GM19099 (cell line): ENCODE measurements at regions not wholly inside any gene's neighbourhood (a gene's known extent, or its start where the extent isn't known, plus 50 kb on each side); places are given as distances from the start of the nearest gene placed in this dataset.

ENCODE experiments used
- POLR2A ChIP-seq: IDR thresholded peaks from 3 replicates; pipeline ENCODE4 v1.6.1; 2011; ENCODE audit warnings: low read depth; ENCODE audit not compliant: insufficient read length; ENCODE audit errors: extremely low read depth

DNA sequence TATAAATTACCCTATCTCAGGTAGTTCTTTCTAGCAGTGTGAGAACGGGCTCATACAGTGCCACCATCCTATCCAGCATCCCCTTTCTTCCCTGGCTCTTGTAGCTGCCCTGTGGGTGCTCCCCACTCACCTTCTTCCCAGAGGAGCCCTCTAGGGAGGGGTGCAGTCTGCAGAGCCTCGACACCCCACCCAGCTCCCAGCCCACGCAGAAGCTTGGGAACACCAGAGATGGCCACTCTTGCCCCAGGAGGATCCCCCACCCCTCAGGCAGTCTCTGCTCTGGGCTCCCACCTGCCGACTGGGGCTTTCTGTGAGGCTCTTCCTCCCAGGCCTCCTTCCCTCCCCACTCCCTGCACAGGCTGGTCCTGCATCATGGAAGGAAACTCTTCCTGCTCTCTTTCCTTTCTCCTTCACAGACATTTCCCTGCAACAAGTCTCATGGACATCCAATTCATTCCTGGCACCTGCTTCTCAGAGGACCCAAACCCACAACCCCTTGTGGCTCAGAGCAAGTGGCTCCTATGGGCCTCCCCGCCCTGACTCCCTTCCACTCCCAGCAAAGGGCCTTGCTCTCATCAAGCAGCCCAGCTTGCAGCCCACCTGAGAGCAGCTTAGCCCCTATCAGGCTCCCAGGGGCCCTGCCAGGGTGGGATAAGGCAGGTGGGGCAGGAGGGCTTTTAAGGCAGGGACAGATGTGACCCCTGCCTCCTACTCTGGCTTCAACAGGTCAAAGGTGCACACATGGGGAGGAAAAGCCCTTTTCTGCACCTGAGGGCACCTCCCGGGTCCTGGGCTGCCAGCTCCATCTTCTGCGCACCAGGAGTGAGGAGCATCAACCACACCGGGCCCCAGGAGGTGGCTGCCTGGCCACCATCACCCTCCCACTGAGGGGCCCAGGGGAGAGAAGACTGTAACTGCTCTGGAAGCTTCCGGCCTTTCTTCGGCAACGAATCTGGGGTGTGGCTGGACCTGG, 263.8 kb upstream of the TNRC6C start:
- no peak for TF ChIP-seq POLR2A

DNA sequence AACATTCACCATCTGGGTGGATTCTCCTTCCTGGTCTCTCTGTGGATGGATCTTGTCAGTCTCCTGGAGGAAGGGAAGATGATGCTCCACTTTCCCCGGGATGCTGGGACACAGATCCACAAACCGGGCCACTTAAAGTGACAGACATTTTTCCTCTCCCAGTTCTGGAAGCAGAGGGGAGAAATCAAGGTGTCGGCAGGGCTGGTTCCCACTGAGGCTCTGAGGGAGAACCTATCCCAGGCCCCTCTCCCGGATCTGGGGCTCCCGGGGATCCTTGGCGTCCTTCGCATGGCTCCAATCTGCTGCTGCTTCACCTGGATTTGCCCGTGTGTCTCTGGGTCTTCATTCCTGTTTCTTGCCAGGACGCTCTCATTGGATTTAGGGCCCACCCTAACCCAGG, 263.1 kb upstream of the TNRC6C start:
- no peak for TF ChIP-seq POLR2A

DNA sequence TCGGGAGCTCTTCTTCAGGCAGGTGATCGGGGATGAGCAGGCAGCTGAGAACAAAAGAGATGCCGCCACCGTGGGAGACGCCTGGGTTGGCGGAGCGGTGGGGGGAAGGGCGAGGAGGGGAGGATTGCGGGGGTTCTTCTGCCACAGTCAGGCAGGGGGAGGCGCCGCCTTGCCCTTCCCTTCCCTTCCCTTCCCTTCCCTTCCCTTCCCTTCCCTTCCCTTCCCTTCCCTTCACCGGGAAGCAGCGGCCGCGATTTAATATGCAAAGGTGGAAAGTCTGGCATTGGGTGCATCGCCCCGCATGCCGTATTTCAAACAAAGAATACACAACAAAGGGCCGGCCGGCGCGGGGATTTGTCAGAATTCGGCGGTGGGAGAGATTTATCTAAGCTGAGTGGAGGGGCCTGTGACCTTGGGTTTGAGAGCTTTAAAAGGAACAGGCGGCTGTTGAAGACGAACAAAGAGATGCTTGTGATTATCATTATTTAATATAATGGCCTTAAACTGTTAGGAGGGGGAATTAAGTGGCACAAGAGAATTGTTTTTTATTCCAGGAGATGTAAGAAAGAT, 262.3 kb upstream of the TNRC6C start:
- TF ChIP-seq POLR2A, result no peak

DNA sequence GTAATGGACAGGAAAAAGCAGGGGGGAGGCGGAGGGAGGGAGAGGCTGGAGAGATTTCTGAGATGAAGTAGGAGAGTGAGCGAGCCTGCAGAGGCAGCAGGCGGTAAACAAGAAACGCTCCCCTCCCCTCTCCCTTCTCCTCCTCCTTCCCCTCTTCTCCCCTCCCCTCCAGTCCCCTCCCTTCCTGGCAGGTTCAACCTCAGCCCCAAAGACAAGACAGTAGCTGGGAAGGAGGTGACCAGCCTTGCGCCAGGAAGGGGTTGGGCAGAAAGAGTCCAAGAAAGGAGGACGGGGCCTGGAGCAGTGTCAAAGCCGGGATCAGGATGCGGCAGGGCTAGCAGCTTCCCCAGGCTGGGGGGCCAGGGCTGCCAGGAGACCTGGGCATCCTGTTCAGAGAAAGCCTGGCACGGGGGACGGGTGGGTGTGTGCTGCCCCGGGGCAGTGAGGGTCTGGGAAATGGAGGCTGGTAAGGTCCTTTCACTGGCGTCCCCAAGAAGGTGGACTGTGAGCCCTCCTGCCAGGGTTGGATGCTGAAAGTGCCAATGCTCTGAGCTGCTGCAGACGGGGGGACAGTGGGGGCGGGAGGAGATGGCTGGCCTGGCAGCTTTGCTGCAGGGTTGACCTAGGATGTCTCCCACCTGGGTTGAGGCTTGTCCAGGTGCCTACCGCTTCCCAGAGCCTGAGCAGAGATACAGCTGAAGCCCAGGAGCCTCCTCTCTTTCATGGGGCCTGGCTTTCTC, 261.6 kb upstream of the TNRC6C start:
- no peak for TF ChIP-seq POLR2A

DNA sequence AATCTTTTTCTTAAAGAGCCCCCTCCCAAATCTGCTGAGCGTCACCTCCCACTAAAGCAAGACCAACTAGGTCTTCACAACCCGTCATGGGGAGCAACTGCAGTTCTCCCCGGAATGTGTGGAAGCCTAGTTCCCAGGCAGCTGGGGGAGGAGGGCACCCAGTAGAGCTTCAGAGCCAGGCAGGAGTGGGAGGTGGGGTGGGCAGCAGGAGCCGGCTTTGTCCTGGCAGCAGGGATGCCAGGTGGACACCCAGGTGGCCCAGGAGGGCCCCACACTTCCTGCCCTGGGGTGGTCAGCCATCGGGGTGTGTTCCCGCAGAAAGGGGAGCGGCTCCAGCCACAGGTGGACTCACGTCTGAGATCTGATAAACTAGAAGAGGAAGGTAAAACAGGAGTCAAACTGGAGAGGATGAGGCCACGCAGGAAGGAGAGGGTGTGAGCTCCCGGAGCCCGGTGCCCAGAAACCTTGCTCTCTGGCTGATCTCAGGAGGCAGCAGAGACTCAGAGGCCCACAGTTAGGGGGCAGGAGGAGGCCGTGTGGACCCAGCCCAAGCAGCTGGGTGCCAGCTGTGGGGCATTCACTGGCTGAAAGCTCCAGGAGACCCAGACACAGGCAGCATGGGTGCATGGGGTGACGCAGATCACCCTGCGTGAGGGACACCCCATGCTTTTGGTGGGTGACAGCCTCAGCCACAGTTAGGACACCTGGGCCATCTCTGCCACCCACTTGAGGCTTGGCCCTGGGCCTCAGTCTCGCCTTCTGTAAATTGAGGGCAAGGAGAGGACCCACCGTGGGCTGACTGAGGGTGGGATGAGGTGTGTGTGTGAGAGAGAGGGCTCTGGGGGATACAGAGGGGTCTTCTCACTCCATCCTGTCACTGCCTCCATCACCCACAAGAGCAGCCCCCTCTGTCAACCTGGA, 260.8 kb upstream of the TNRC6C start:
- no peak for TF ChIP-seq POLR2A

DNA sequence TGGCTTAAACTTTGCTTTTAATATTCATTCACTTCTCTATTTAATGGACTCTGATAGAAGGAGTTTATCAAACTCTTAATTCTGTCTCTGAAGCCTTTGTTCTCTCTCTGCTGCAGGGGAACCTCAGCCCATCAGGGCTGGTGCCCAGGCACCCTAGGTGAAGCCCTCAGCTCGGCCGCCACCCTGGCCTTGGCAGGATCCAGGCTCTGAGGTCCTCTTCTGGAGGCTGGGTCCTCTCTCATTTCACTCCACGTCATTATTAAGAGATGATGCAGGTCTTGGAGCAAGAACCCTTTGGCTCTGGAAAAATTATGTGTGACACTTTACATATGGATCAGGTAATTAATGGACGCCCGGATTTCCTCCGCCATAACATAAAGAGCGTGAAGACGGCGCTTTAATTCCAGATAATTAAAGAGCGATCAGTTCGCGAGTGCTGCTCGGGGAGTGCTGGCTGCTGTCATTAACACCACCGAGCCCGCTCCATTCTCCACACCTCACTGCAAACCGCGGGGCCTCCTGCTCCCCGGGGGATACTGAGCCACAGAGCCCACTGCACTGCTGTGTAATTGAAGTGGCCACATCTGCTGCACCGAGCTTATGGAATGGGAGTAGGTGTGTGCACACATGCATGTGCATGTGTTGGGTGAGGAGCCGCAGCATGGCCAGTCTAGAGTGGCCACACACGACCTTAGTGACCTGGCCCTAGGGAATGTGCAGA, 259.4 kb upstream of the TNRC6C start:
- no peak for TF ChIP-seq POLR2A

DNA sequence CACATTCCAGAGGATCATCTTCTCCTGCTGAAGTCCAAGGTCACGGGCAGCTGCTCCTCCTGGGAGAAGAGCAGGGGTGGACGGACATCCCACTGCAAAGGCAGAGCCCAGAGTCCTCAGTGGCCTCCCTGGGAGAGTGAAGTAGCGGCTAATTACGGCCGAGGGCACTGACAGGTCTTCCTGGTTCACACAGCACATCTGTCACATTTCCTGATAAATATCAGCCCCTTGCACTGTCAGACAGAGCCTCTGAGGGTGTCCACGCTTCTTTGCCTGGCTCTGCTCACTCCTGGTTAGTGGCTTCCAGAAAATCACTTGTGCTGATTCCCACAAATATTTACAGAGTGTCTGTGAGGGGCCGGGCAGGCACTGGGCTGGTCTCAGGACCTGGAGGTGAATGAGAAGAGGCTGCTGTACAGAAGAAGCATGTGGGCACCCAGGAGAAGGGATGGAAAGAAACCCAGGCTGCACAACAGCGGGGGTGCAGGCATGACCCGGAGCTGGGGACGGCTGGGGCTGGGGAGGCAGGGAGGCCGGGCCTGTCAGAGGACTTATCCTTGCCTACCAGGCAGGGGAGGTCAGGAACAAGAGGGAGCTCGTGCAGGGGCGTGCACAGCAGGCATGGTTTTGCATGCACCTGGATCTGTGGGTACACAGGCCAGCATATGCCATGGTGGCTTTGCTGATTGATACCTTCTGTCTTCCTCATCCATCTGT, 258.2 kb upstream of the TNRC6C start:
- TF ChIP-seq POLR2A, result no peak

DNA sequence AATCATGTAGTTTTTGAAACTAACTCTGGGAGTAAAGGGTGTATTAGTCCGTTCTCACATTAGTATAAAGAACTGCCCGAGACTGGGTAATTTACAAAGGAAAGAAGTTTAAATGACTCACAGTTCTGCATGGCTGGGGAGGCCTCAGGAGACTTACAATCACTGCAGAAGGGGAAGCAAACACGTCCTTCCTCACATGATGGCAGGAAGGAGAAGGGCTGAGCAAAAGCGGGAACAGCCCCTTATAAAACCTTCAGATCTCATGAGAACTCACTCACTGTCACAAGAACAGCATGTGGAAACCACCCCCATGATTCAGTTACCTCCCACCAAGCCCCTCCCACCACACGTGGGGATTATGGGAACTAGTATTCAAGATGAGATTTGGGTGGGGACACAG, 256.5 kb upstream of the TNRC6C start:
- TF ChIP-seq POLR2A, result no peak

DNA sequence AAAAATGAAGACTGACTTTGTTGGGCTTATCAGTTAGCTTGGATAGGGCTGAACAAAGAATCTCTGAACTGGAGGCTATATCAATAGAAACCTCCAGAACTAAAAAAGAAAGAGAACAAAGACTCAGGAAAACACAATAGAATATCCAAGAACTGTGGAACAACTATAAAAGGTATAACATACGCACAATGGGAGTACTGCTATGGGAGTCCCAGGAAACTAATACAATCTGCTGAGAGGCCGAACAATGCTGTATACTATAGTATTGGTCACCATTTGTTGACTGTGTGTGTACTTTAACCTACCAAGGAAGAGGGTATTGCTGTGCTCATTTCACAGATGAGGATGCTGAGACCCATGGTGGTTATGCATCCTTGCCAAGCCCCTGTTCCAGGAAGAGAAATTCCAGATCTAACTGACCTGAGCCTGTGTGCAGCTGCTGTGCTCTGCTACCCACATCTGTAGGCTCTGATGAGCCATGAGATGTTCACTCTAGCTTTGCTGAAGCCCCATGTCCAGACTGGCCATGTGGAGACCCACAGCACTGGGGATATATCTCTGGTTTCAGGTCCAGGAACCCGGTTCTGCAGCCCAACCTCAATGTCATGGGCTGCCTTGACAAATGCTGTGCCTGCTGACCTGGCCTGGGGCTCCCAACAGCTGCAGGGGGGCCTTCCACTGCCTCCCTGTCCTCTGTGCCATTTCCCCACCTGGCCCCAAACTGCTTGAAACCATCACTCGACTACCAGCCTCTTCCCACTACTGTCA, 254.3 kb upstream of the TNRC6C start:
- no peak for TF ChIP-seq POLR2A

DNA sequence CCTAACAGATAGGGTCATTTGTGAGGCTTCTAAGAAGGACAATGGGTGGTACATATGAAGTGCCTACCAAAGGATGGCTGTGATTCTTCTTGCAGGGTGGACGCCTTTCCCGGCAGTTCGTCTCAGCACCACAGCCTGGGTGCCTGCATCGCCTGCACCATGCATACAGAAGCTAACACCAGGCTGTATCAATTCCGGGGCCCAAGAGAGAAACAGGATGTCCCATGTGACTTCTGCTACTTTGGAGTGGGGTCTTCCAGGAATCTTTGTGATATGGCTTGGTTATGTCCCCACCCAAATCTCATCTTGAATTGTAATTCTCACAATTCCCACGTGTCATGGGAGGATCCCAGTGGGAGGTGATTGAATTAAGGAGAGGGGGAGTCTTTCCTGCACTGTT, 251.6 kb upstream of the TNRC6C start:
- no peak for TF ChIP-seq POLR2A

DNA sequence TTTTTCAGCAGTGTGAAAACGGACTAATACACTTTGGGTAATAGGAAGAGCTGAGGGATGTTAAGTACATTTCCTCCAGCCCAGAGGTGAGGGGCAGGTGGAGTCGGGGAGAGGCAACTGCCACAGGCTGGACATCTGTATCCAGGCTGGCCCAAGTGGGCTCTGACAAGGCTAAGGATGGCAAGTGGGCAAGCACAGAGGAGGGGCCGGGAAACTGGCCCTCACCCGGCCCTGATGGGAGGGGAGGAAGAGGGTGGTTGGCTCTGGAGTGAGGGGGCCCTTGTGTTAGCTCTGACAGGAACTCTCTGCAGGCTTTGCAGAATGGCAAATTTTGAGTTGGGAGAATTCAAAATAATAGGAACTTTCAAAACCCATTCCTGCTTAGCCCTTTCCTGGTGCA, 251.0 kb upstream of the TNRC6C start:
- TF ChIP-seq POLR2A, result no peak

DNA sequence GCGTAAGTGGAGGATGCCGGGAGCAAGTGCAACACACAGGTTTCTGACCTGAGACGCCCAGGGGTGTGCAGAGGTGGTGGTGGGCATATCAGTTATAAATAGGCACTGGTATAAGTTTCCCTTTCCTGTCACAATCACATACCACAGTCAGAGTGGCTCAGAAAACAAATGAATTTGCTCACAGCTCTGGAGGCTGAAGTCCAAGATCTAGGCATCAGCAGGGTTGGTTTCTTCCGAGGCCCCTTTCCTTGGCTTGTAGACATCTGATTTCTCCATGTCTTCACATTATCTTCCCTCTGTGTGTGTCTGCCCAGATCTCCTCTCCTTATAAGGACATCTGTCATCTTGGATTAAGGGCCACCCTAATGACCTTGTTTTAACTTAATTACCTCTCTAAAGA, 250.5 kb upstream of the TNRC6C start:
- no peak for TF ChIP-seq POLR2A

DNA sequence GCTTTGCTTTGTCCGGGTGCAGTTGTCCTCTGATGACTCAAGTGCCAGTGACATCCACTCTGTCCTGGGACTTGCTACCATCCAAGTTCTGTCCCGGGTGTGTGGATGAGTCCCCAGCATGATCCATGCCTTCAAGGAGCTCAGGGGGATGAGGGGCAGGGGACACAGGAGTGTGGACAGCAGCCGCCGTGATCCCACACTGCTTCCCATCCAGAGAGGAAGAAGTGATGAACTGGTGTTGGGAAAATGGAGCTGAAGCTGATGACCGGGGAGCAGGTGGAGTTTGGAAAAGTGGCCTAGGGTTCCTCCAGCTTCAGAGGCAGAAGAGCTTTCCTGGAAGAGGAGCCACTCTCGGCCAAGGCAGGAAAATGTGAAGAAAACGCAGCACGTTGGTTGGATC, 249.6 kb upstream of the TNRC6C start:
- no peak for TF ChIP-seq POLR2A
